Neuronal stem cell (in vitro differentiated cells): ENCODE measurements at regions not wholly inside any gene's neighbourhood (a gene's known extent, or its start where the extent isn't known, plus 50 kb on each side); places are given as distances from the start of the nearest gene placed in this dataset.

Experiments
- DNase-seq: peaks from one replicate; pipeline ENCODE4 v3.0.0-alpha.2; 2013; ENCODE audit warnings: low spot score
- H2AFZ ChIP-seq: one replicate; pipeline ENCODE4 v1.6.1; 2013; ENCODE audit warnings: mild to moderate bottlenecking, low read length, inconsistent platforms
- H2AK5ac ChIP-seq: 2 replicates; pipeline ENCODE4 v1.6.1; 2013; ENCODE audit warnings: low read depth, mild to moderate bottlenecking, inconsistent platforms, low read length, moderate library complexity, mixed read lengths
- H2BK120ac ChIP-seq: 2 replicates; pipeline ENCODE4 v1.6.1; 2013; ENCODE audit warnings: low read depth, mild to moderate bottlenecking, inconsistent platforms, low read length, moderate library complexity, mixed read lengths
- H2BK12ac ChIP-seq: one replicate; pipeline ENCODE4 v1.6.1; 2013; ENCODE audit warnings: low read length, inconsistent platforms
- H2BK15ac ChIP-seq: 2 replicates; pipeline ENCODE4 v1.6.1; 2013; ENCODE audit warnings: mild to moderate bottlenecking, low read length, inconsistent platforms, mixed read lengths
- H2BK5ac ChIP-seq: one replicate; pipeline ENCODE4 v1.6.1; 2013; ENCODE audit warnings: inconsistent platforms, mild to moderate bottlenecking, low read length, moderate library complexity
- H3K14ac ChIP-seq: one replicate; pipeline ENCODE4 v1.6.1; 2013; ENCODE audit warnings: low read length, inconsistent platforms
- H3K18ac ChIP-seq: 2 replicates; pipeline ENCODE4 v1.6.1; 2013; ENCODE audit warnings: low read length, inconsistent platforms
- H3K23ac ChIP-seq: 2 replicates; pipeline ENCODE4 v1.6.1; 2013; ENCODE audit warnings: low read depth, mild to moderate bottlenecking, mixed read lengths, low read length, inconsistent platforms; ENCODE audit not compliant: poor library complexity
- H3K27ac ChIP-seq: replicated peaks from 3 replicates; pipeline ENCODE4 v1.5.1; 2013; ENCODE audit warnings: low read length, inconsistent platforms
- H3K27me3 ChIP-seq, 3 experiments: 2 replicates each; pipeline ENCODE4 v1.6.1; 2013; ENCODE audit warnings: low read length in 3 of 3, mild to moderate bottlenecking in 2 of 3, inconsistent platforms in 1 of 3, low read depth in 1 of 3, mixed read lengths in 1 of 3, moderate library complexity in 1 of 3; ENCODE audit not compliant: control insufficient read depth in 3 of 3, insufficient read depth in 3 of 3
- H3K36me3 ChIP-seq, 2 donors: replicated peaks in 1 of 2; 2 replicates each; pipeline ENCODE4 v1.6.1; 2013; ENCODE audit warnings: low read length in 2 of 2; ENCODE audit not compliant: control insufficient read depth in 2 of 2, insufficient read depth in 2 of 2
- H3K4ac ChIP-seq: 2 replicates; pipeline ENCODE4 v1.6.1; 2013; ENCODE audit warnings: inconsistent platforms, mild to moderate bottlenecking, low read length, moderate library complexity
- H3K4me1 ChIP-seq, 2 donors: 1 replicate in 1 of 2; 2 replicates in 1 of 2; pipeline ENCODE4 v1.6.1; 2013; ENCODE audit warnings: low read length in 2 of 2, low read depth in 1 of 2; ENCODE audit not compliant: control insufficient read depth in 2 of 2, insufficient read depth in 1 of 2
- H3K4me2 ChIP-seq: one replicate; pipeline ENCODE4 v1.6.1; 2013; ENCODE audit warnings: mild to moderate bottlenecking, low read length, inconsistent platforms; ENCODE audit not compliant: insufficient read depth, poor library complexity, severe bottlenecking
- H3K4me3 ChIP-seq, 2 donors: 2 replicates each; pipeline ENCODE4 v1.5.1; 2013; ENCODE audit warnings: low read length in 2 of 2, mild to moderate bottlenecking in 2 of 2, inconsistent platforms in 1 of 2, moderate library complexity in 1 of 2
- H3K79me1 ChIP-seq: one replicate; pipeline ENCODE4 v1.6.1; 2013; ENCODE audit warnings: low read depth, mild to moderate bottlenecking, inconsistent platforms, low read length, moderate library complexity
- H3K9ac ChIP-seq: one replicate; pipeline ENCODE4 v1.6.1; 2013; ENCODE audit warnings: mild to moderate bottlenecking, low read depth, low read length, inconsistent platforms; ENCODE audit not compliant: poor library complexity
- H3K9me3 ChIP-seq, 2 donors: replicated peaks in 1 of 2; 2 replicates each; pipeline versions ENCODE3 to v1.6.1; 2013; ENCODE audit warnings: low read length in 2 of 2, mild to moderate bottlenecking in 2 of 2, inconsistent platforms in 1 of 2, low read depth in 1 of 2, mixed read lengths in 1 of 2, moderate library complexity in 1 of 2; ENCODE audit not compliant: control insufficient read depth in 2 of 2, insufficient read depth in 1 of 2
- H4K8ac ChIP-seq: one replicate; pipeline ENCODE4 v1.6.1; 2013; ENCODE audit warnings: low read depth, mild to moderate bottlenecking, inconsistent platforms, low read length, moderate library complexity
- H4K91ac ChIP-seq: one replicate; pipeline ENCODE4 v1.6.1; 2013; ENCODE audit warnings: low read length, low read depth, mild to moderate bottlenecking, inconsistent platforms; ENCODE audit not compliant: poor library complexity
- WGBS, 2 donors: extraction: QIAGEN DNeasy Blood & Tissue Kit; methylation state at CpG; one replicate each; pipeline ENCODE4 v1.1.7; 2013; ENCODE audit warnings: missing lambda C conversion rate in 2 of 2, mixed read lengths in 1 of 2; ENCODE audit not compliant: insufficient read length in 2 of 2, insufficient replicate concordance in 1 of 2; ENCODE audit errors: extremely low coverage in 2 of 2; 5-methylcytosine and 5-hydroxymethylcytosine counted together

DNA sequence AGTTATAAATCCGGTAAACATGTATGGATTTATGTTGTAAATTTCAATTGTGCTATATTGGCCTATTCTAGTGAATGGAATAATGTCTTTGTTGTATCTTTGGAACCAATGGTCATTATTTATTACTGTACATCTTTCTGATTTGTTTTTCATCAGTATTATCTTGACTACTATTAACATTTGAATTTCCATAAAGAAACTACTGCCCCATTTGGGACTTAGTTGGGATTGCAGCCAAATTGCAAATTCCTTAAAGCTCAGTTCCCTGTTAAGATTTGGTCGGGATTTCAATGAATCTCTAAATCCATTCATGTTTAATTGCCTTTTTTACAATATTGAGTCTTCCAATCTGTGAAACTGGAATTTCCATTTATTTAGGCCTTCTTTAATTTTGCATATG is 822.4 kb upstream of the CADM2 start:
- H3K79me1 ChIP-seq = no peaks in the 10 kb centered on the region
- H2AK5ac ChIP-seq = no peak overlapping the region
- H4K91ac ChIP-seq = no peak overlapping the region
- no peaks in the 10 kb centered on the region for H3K4me1 ChIP-seq
- H3K36me3 ChIP-seq = no peaks in the 10 kb centered on the region
- peak overlapping the region; percentile 60 for H2AFZ ChIP-seq
- no peak overlapping the region for H4K8ac ChIP-seq
- H3K14ac ChIP-seq = no peak overlapping the region
- H2BK15ac ChIP-seq = no peak overlapping the region
- H2BK120ac ChIP-seq = no peak overlapping the region
- no peaks in the 10 kb centered on the region for H3K9me3 ChIP-seq
- H2BK5ac ChIP-seq = no peak overlapping the region
- WGBS, 2 donors = no CpG with 5 or more reads among the region's 2 CpGs
- H3K4me3 ChIP-seq = no peak overlapping the region
- no peak for DNase-seq
- no peak overlapping the region for H3K18ac ChIP-seq
- no peak overlapping the region for H3K4me2 ChIP-seq
- H3K27me3 ChIP-seq = no peaks in the 10 kb centered on the region
- H3K9ac ChIP-seq = no peak overlapping the region
- no peak overlapping the region for H2BK12ac ChIP-seq
- no peak overlapping the region for H3K23ac ChIP-seq
- no peak overlapping the region for H3K27ac ChIP-seq
- no peak overlapping the region for H3K4ac ChIP-seq

DNA sequence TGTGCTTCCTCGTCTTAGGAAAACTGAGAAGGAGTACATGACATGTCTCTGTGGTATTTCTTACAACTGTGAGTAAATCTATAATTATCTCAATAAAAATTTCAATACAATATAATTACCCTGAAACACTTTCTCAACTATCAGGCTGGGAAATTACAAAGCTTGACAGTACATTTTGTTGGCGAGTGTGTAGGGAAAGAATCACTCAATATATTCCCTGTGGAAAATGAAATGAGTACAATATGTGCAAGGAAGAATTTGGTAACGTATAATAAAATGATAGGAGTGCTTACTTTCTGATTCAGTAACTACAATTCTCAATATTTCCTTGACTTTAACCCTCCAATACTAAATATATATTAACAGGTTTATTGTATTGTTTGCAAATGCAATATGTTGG is 818.2 kb upstream of the CADM2 start:
- Histone ChIP-seq H3K14ac (no peak overlapping the region), H3K4me3 (no peak overlapping the region), H4K8ac (no peak overlapping the region), H3K9me3 (no peaks in the 10 kb centered on the region), H3K23ac (no peak overlapping the region), H3K27me3 (no peaks in the 10 kb centered on the region), H2AK5ac (no peak overlapping the region), H3K18ac (no peak overlapping the region), H3K9ac (no peak overlapping the region), H2BK5ac (no peak overlapping the region), H4K91ac (no peak overlapping the region), H2BK15ac (no peak overlapping the region), H3K4me1 (no peaks in the 10 kb centered on the region), H3K36me3 (no peaks in the 10 kb centered on the region), H3K4ac (no peak overlapping the region), H2BK12ac (no peak overlapping the region), H3K4me2 (no peak overlapping the region), H3K27ac (no peak overlapping the region), H2BK120ac (no peak overlapping the region), H3K79me1 (no peaks in the 10 kb centered on the region), H2AFZ (no peak overlapping the region)
- WGBS, 2 donors = no CpG with 5 or more reads among the region's 3 CpGs
- no peak for DNase-seq

DNA sequence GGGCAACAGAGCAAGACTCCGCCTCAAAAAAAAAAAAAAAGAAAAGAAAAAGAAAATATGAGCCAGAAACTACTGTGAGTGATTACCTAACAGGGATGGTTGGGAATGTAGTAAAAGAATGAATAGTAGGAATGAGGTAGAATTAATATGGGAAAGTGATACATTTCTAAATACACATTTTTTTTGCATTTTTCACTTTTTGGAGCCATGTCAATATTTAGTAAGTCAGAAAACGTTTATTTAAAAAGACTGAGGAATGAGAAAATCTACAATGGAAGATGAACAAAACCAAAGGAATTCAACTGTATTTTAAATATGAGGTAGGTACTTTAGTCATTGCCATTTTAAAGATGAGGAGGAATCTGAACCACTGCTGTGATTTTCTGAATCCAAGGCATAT is 817.2 kb upstream of the CADM2 start:
- WGBS, 2 donors = no CpG with 5 or more reads among the region's 2 CpGs
- Histone ChIP-seq H2BK15ac (no peak overlapping the region), H4K91ac (no peak overlapping the region), H3K4me3 (no peak overlapping the region), H3K27ac (no peak overlapping the region), H2BK120ac (no peak overlapping the region), H2AK5ac (no peak overlapping the region), H3K79me1 (no peaks in the 10 kb centered on the region), H3K27me3 (no peaks in the 10 kb centered on the region), H3K9ac (no peak overlapping the region), H3K36me3 (no peaks in the 10 kb centered on the region), H3K4me2 (no peak overlapping the region), H2AFZ (no peak overlapping the region), H2BK5ac (no peak overlapping the region), H3K9me3 (no peaks in the 10 kb centered on the region), H3K4ac (no peak overlapping the region), H3K18ac (no peak overlapping the region), H3K14ac (no peak overlapping the region), H4K8ac (no peak overlapping the region), H3K4me1 (no peaks in the 10 kb centered on the region), H2BK12ac (no peak overlapping the region), H3K23ac (no peak overlapping the region)
- no peak for DNase-seq

DNA sequence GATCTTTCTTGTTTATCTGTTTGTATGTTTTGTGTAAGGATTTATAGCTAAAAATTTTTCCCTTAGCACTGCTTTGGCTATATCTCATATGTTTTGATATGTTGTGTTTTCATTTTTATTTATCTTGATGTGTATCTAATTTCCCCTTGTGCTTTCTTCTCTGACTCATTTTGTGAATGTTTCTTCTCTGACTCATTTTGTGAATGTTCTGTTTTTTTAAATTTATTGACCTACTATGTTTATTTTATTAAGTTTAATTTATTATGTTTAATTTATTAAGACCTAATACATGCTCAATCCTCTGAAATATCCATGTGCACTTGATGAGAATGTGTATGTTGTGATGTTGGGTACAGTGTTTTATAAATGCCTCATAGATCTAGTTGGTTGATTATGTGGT is 793.5 kb upstream of the CADM2 start:
- Histone ChIP-seq H2BK12ac (no peak overlapping the region), H4K91ac (no peak overlapping the region), H3K14ac (no peak overlapping the region), H3K4me1 (no peaks in the 10 kb centered on the region), H3K79me1 (no peaks in the 10 kb centered on the region), H3K4me3 (no peak overlapping the region), H4K8ac (no peak overlapping the region), H2AFZ (no peak overlapping the region), H3K9ac (no peak overlapping the region), H3K27me3 (no peaks in the 10 kb centered on the region), H3K36me3 (no peaks in the 10 kb centered on the region), H2BK5ac (no peak overlapping the region), H3K4ac (no peak overlapping the region), H3K4me2 (no peak overlapping the region), H2AK5ac (no peak overlapping the region), H3K27ac (no peak overlapping the region), H3K18ac (no peak overlapping the region), H3K23ac (no peak overlapping the region), H2BK15ac (no peak overlapping the region), H2BK120ac (no peak overlapping the region), H3K9me3 (peaks cover 0 to 4% of the 10 kb centered on the region in 2 donors)
- DNase-seq = no peak
